ENCODE measurements at regions not wholly inside any gene's neighbourhood (a gene's known extent, or its start where the extent isn't known, plus 50 kb on each side); places are given as distances from the start of the nearest gene placed in this dataset.

- TF ChIP-seq CTCF (IDR thresholded peaks at IDR 0.05) (no peak), POLR2A (IDR thresholded peaks at IDR 0.05) (no peak)
Measured at GRCh38 chr18:60502591-60502990, 130.0 kb upstream of the MC4R start.
